ENCODE measurements at regions not wholly inside any gene's neighbourhood (a gene's known extent, or its start where the extent isn't known, plus 50 kb on each side); places are given as distances from the start of the nearest gene placed in this dataset.

DNA sequence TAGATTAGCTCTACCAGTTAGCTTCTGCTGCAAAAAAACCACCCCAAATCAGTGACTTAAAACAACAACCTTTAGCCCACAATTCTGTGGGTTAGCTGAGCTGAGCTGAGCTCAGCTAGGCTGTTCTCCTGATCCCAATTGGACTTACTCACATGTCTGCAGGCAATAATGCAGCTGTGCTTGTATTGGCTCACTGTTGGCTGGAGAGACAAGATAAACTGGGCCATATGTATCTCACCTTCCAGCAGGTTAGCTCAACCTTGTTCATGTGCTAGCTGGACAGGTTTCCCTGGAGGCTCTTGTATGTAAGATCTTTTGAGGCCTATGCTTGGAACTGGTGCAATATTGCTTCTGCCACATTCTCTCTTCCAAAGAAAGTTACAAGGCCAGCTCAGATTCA, 261.5 kb upstream of the ADGRL3 start (continued):
- TF ChIP-seq, protein P1, sequence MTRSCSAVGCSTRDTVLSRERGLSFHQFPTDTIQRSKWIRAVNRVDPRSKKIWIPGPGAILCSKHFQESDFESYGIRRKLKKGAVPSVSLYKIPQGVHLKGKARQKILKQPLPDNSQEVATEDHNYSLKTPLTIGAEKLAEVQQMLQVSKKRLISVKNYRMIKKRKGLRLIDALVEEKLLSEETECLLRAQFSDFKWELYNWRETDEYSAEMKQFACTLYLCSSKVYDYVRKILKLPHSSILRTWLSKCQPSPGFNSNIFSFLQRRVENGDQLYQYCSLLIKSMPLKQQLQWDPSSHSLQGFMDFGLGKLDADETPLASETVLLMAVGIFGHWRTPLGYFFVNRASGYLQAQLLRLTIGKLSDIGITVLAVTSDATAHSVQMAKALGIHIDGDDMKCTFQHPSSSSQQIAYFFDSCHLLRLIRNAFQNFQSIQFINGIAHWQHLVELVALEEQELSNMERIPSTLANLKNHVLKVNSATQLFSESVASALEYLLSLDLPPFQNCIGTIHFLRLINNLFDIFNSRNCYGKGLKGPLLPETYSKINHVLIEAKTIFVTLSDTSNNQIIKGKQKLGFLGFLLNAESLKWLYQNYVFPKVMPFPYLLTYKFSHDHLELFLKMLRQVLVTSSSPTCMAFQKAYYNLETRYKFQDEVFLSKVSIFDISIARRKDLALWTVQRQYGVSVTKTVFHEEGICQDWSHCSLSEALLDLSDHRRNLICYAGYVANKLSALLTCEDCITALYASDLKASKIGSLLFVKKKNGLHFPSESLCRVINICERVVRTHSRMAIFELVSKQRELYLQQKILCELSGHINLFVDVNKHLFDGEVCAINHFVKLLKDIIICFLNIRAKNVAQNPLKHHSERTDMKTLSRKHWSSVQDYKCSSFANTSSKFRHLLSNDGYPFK (CRISPR knock-in tag; IDR thresholded peaks at IDR 0.05; ENCODE audit: borderline replicate concordance) = no peak

DNA sequence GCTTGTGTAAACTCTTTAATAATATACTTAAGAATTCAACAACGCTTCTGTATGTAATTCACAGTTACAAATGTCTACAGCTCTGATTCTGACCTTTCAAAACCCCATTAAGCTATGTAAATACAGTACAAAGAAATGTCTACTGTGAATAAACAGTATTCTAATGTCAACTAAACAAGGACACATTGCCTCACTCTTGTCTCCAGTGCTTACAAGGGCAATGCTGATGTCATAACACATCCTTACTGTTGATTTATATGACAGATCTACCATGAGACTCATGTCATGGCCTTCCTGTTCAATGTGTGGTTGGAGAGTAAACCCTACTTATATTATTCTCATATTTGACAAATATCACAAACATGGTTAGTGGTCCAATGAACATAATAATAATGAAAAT, 256.1 kb upstream of the ADGRL3 start:
- intact Hi-C loops (cut with micrococcal nuclease; ENCODE audit: unreplicated experiment) (no loop called here), in situ Hi-C loops (cut with HindIII; ENCODE audit: extremely low pct_ligation_motif_present, low pct_unique_long_range_greater_than_20kb) (no loop called here)
- Histone ChIP-seq H3K36me3 (replicated peaks in 1 of 2; ENCODE audit: control insufficient read depth in 1 of 2, insufficient read depth in 2 of 2, low read length in 2 of 2) (no peaks in the 10 kb centered on the region), H3K9ac (ENCODE audit: insufficient read depth, low read depth, low read length) (no peak overlapping the region), H3K9me3 (ENCODE audit: low read length) (0 out of 2 replicates have a peak, but pooled peaks cover 4% of the 10 kb centered on the region), H4K20me1 (ENCODE audit: insufficient read depth, low read length) (no peaks in the 10 kb centered on the region), H3K4me2 (ENCODE audit: low read depth, low read length) (no peak overlapping the region), H3K4me1 (ENCODE audit: insufficient read depth, low read length) (no peaks in the 10 kb centered on the region), H2AFZ (ENCODE audit: low read length) (no peak overlapping the region), H3K4me3 (replicated peaks in 1 of 3; ENCODE audit: insufficient read depth in 1 of 3, low read depth in 2 of 3, low read length in 3 of 3) (no peak overlapping the region), H3K27me3 (ENCODE audit: control insufficient read depth in 1 of 2, insufficient read depth in 2 of 2, low read length in 2 of 2) (no peaks in the 10 kb centered on the region; a peak in 1 of 5 replicates), H3K27ac (ENCODE audit: extremely low read length, insufficient read depth, low read length) (no peak overlapping the region), H3K79me2 (ENCODE audit: insufficient read depth, low read length) (no peaks in the 10 kb centered on the region)
- ChIA-PET POLR2A (no interaction called here), CTCF (ENCODE audit: low intra/inter-chr PET ratio, low total read pairs) (no interaction called here)
- TF ChIP-seq GATAD2A (CRISPR knock-in tag; IDR thresholded peaks at IDR 0.05) (no peak), ZSCAN20 (CRISPR knock-in tag; IDR thresholded peaks at IDR 0.05; ENCODE audit: borderline replicate concordance) (no peak), CEBPB (IDR thresholded peaks at IDR 0.05; ENCODE audit: borderline replicate concordance, low read depth, low read length) (peak; percentile 28; the same call in 1 of the 2 replicates), NR2F1 (CRISPR knock-in tag; IDR thresholded peaks at IDR 0.05) (peak in 1 of 2 experiments; percentile 47; a peak in 1 of 4 replicates), DPF2 (CRISPR knock-in tag; IDR thresholded peaks at IDR 0.05; ENCODE audit: borderline replicate concordance, low read depth) (no peak), ZBTB21 (CRISPR knock-in tag; IDR thresholded peaks at IDR 0.05) (peak; percentile 64; the same call in 1 of the 2 replicates), DNMT3B (CRISPR knock-in tag; conservative IDR thresholded peaks at IDR 0.05) (no peak)
- DNase-seq (ENCODE audit: low spot score) (peak; percentile 24), ATAC-seq (no peak), FAIRE-seq (no peak)
- WGBS (ENCODE audit: low lambda C conversion rate) = 0% methylated on average over 1 of the region's 1 CpG
- BruUV-seq (replicated peaks) = no TSS peak
